ENCODE measurements at regions not wholly inside any gene's neighbourhood (a gene's known extent, or its start where the extent isn't known, plus 50 kb on each side); places are given as distances from the start of the nearest gene placed in this dataset.

DNA sequence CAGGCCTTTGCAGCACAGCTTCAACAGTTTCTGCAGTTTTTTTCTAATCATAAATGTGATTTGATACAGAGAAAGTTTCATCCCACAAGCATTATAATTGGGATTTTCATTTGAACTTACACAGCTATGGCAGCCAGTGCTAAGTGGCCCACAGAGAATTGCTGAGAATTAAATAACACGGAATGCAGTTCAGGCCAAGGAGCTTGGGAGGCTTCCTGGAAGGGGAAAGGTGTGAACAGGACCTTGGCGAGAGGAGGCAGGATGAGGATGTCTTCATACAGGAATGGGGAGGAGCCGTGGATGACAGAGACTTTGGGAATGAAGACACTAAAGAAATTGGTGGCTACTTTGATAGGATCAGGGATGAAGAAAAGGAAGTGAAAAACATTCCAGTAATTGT lies 95.3 kb downstream of the ZNF22 start:
- TF ChIP-seq, protein P1, sequence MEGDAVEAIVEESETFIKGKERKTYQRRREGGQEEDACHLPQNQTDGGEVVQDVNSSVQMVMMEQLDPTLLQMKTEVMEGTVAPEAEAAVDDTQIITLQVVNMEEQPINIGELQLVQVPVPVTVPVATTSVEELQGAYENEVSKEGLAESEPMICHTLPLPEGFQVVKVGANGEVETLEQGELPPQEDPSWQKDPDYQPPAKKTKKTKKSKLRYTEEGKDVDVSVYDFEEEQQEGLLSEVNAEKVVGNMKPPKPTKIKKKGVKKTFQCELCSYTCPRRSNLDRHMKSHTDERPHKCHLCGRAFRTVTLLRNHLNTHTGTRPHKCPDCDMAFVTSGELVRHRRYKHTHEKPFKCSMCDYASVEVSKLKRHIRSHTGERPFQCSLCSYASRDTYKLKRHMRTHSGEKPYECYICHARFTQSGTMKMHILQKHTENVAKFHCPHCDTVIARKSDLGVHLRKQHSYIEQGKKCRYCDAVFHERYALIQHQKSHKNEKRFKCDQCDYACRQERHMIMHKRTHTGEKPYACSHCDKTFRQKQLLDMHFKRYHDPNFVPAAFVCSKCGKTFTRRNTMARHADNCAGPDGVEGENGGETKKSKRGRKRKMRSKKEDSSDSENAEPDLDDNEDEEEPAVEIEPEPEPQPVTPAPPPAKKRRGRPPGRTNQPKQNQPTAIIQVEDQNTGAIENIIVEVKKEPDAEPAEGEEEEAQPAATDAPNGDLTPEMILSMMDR (IDR thresholded peaks at IDR 0.05; ENCODE audit: low read depth, low read length) = no peak
- no peak for TF ChIP-seq MYC (IDR thresholded peaks at IDR 0.05; ENCODE audit: low read depth, low read length)
- TF ChIP-seq POLR2A (IDR thresholded peaks at IDR 0.05; ENCODE audit: extremely low read depth, insufficient read length) = no peak

All from NB4 (cell line).